SK-N-SH (cell line): ENCODE measurements at regions not wholly inside any gene's neighbourhood (a gene's known extent, or its start where the extent isn't known, plus 50 kb on each side); places are given as distances from the start of the nearest gene placed in this dataset.

Experiments used
- CTCF ChIA-PET: fragments of 300-600, 350-600 bp; formaldehyde crosslinking; extraction: SDS; loops from one replicate; lab custom pipeline; 2021; lab: Yijun Ruan, JAX
- POLR2A ChIA-PET: fragments of 350-600 bp; sonication (Branson Sonifier 250); formaldehyde crosslinking; extraction: SDS; loops from one replicate; lab custom pipeline; 2020; ENCODE audit warnings: antibody characterized with exemption, inconsistent platforms; lab: Yijun Ruan, JAX
- DNase-seq: peaks from one replicate; pipeline ENCODE4 v3.0.0; 2012
- H2AFZ ChIP-seq: fragments of 200-600 bp; sonication (generic); 2 replicates; pipeline ENCODE4 v1.8.1; 2016; ENCODE audit warnings: antibody characterized with exemption, mild to moderate bottlenecking, low read depth
- H3F3A ChIP-seq: fragments of 200-600 bp; sonication (generic); replicated peaks from 2 replicates; pipeline ENCODE3; 2016; ENCODE audit warnings: antibody characterized with exemption, mild to moderate bottlenecking; ENCODE audit not compliant: insufficient read depth
- H3K27ac ChIP-seq, 2 experiments: fragments of 200-500 bp in 1 of 2; fragments of 200-600 bp in 1 of 2; sonication (Bioruptor generic) in 1 of 2; sonication (generic), shearing (Covaris generic) in 1 of 2; 2 replicates each; pipeline versions ENCODE4 v1.5.1 to v1.6.1; 2014 to 2016; ENCODE audit warnings: low read depth in 2 of 2, inconsistent platforms in 1 of 2, low read length in 1 of 2, mild to moderate bottlenecking in 1 of 2, mixed read lengths in 1 of 2
- H3K27me3 ChIP-seq: fragments of 200-600 bp; sonication (generic), shearing (Covaris generic); 2 replicates; pipeline ENCODE4 v1.6.1; 2016; ENCODE audit warnings: mixed run types; ENCODE audit not compliant: insufficient read depth
- H3K36me3 ChIP-seq, 2 experiments: fragments of 200-500 bp in 1 of 2; fragments of 200-600 bp in 1 of 2; sonication (Bioruptor generic) in 1 of 2; sonication (generic) in 1 of 2; replicated peaks in 1 of 2; 2 replicates each; pipeline versions ENCODE3 to v1.5.1; 2014 to 2016; ENCODE audit warnings: low read length in 1 of 2, mild to moderate bottlenecking in 1 of 2; ENCODE audit not compliant: insufficient read depth in 2 of 2, control insufficient read depth in 1 of 2
- H3K4me1 ChIP-seq, 2 experiments: fragments of 200-500 bp in 1 of 2; fragments of 200-600 bp in 1 of 2; sonication (Bioruptor generic) in 1 of 2; sonication (generic), shearing (Covaris generic) in 1 of 2; 2 replicates each; pipeline versions ENCODE4 v1.5.1 to v1.6.1; 2014 to 2016; ENCODE audit warnings: low read depth in 1 of 2, low read length in 1 of 2, mixed run types in 1 of 2; ENCODE audit not compliant: insufficient read depth in 2 of 2, control insufficient read depth in 1 of 2
- H3K4me2 ChIP-seq: fragments of 200-600 bp; sonication (generic), shearing (Covaris generic); 2 replicates; pipeline ENCODE4 v1.6.1; 2017; ENCODE audit warnings: mixed run types
- H3K4me3 ChIP-seq, 2 experiments: fragments of 200-500 bp in 1 of 2; fragments of 200-600 bp in 1 of 2; sonication (Bioruptor generic) in 1 of 2; sonication (generic), shearing (Covaris generic) in 1 of 2; 2 replicates each; pipeline versions ENCODE4 v1.5.1 to v1.8.1; 2014 to 2016; ENCODE audit warnings: low read depth in 2 of 2, inconsistent platforms in 1 of 2, low read length in 1 of 2, mild to moderate bottlenecking in 1 of 2, mixed read lengths in 1 of 2, moderate library complexity in 1 of 2
- H3K79me2 ChIP-seq: fragments of 200-600 bp; sonication (generic); 2 replicates; pipeline ENCODE4 v1.8.1; 2017; ENCODE audit warnings: mild to moderate bottlenecking; ENCODE audit not compliant: insufficient read depth
- H3K9ac ChIP-seq: fragments of 200-600 bp; sonication (generic); 2 replicates; pipeline ENCODE4 v1.6.1; 2017; ENCODE audit warnings: mixed run types
- H3K9me2 ChIP-seq: fragments of 200-600 bp; sonication (generic); 2 replicates; pipeline ENCODE4 v1.6.1; 2017; ENCODE audit warnings: mixed run types
- H3K9me3 ChIP-seq: fragments of 200-600 bp; sonication (generic); 2 replicates; pipeline ENCODE4 v1.6.1; 2017; ENCODE audit warnings: mixed run types, mild to moderate bottlenecking, moderate library complexity
- H4K20me1 ChIP-seq: fragments of 200-600 bp; sonication (generic); 2 replicates; pipeline ENCODE4 v1.6.1; 2017; ENCODE audit warnings: mild to moderate bottlenecking, mixed run types; ENCODE audit not compliant: insufficient read depth
- ELF1 ChIP-seq: IDR thresholded peaks from 2 replicates; pipeline ENCODE4 v1.4.0; 2012
- EP300 ChIP-seq, 2 experiments: IDR thresholded peaks; 2 replicates each; pipeline versions ENCODE4 v1.4.0 to v1.6.1; 2012; ENCODE audit warnings: borderline replicate concordance in 1 of 2, low read depth in 1 of 2, low read length in 1 of 2
- EZH2phosphoT487 ChIP-seq: fragments of 200-600 bp; sonication (generic); IDR thresholded peaks from 2 replicates; pipeline ENCODE4 v1.6.1; 2017; ENCODE audit warnings: low read depth, mixed run types, mild to moderate bottlenecking, antibody characterized with exemption, moderate library complexity, borderline replicate concordance
- FOSL2 ChIP-seq: IDR thresholded peaks from 2 replicates; pipeline ENCODE4 v1.4.0; 2012; ENCODE audit warnings: low read depth, mild to moderate bottlenecking, moderate library complexity, borderline replicate concordance
- FOXJ3 ChIP-seq: sonication (generic); formaldehyde crosslinking; IDR thresholded peaks from 2 replicates; pipeline ENCODE4 v1.5.1; 2020; ENCODE audit warnings: mild to moderate bottlenecking, missing genetic modification reagents
- FOXM1 ChIP-seq: IDR thresholded peaks from 2 replicates; pipeline ENCODE4 v1.4.0; 2012; ENCODE audit warnings: low read depth, mild to moderate bottlenecking
- JUND ChIP-seq: IDR thresholded peaks from 2 replicates; pipeline ENCODE4 v1.4.0; 2012
- MEF2A ChIP-seq: IDR thresholded peaks from 2 replicates; pipeline ENCODE4 v1.4.0; 2012; ENCODE audit warnings: low read depth, borderline replicate concordance
- MXI1 ChIP-seq: IDR thresholded peaks from 2 replicates; pipeline ENCODE4 v1.6.1; 2012; ENCODE audit warnings: mild to moderate bottlenecking, low read depth, low read length, improper control_type of control experiment
- NRF1 ChIP-seq: IDR thresholded peaks from 2 replicates; pipeline ENCODE4 v1.6.1; 2012; ENCODE audit warnings: low read depth, mild to moderate bottlenecking, low read length
- RAD21 ChIP-seq: IDR thresholded peaks from 2 replicates; pipeline ENCODE4 v1.6.1; 2012; ENCODE audit warnings: mild to moderate bottlenecking, low read length
- RXRA ChIP-seq: IDR thresholded peaks from 2 replicates; pipeline ENCODE4 v1.4.0; 2012; ENCODE audit warnings: low read depth, mild to moderate bottlenecking, borderline replicate concordance
- SIN3A ChIP-seq: IDR thresholded peaks from 2 replicates; pipeline ENCODE4 v1.6.1; 2012; ENCODE audit warnings: low read depth, mild to moderate bottlenecking, low read length, moderate library complexity, borderline replicate concordance
- TCF12 ChIP-seq: IDR thresholded peaks from 2 replicates; pipeline ENCODE4 v1.4.0; 2012
- YY1 ChIP-seq: IDR thresholded peaks from 2 replicates; pipeline ENCODE4 v1.4.0; 2012; ENCODE audit warnings: low read depth, mild to moderate bottlenecking
- WGBS: methylation state at CpG from one replicate; pipeline ENCODE4 v1.1.6; 2017; ENCODE audit warnings: low lambda C conversion rate; 5-methylcytosine and 5-hydroxymethylcytosine counted together
- TF ChIP-seq, protein P1 (sequence below): IDR thresholded peaks from 2 replicates; pipeline ENCODE4 v1.4.0; 2012; ENCODE audit warnings: low read depth, borderline replicate concordance
- TF ChIP-seq, protein P2 (sequence below): fragments of 200-600 bp; sonication (generic); IDR thresholded peaks from 2 replicates; pipeline ENCODE4 v1.6.1; 2017; ENCODE audit warnings: antibody characterized with exemption, mild to moderate bottlenecking, moderate library complexity
- TF ChIP-seq, protein P3 (sequence below): IDR thresholded peaks from 2 replicates; pipeline ENCODE4 v1.4.0; 2012; ENCODE audit warnings: low read depth, borderline replicate concordance
- TF ChIP-seq, protein P4 (sequence below): IDR thresholded peaks from 2 replicates; pipeline ENCODE4; 2012

DNA sequence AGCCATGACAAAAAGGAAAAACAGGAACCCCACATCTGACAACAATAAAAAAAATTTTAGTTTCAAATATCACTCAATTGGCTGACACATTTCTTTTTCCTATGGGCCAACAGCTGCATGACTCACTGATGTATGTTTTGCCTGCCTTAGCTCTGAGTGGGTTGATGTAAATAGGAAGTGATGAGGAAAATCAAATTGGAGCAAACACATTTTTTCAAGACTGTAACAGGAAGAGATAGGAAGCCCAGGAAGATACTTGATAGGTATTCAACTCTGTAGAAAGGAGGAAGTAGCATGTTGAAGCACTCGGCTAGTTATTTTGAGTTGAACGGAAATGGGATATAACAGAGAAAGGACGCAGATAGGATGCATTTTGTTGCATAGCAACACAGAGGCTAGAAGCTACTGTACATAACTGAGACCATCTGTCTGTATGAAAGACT, 168.0 kb upstream of the NR5A2 start:
- H3K27ac ChIP-seq = peak overlapping the region in 1 of 2 experiments; percentile 52; a peak in 2 of 4 replicates
- 14% methylated on average over 3 of the region's 3 CpGs for WGBS
- DNase-seq = peak; percentile 20

DNA sequence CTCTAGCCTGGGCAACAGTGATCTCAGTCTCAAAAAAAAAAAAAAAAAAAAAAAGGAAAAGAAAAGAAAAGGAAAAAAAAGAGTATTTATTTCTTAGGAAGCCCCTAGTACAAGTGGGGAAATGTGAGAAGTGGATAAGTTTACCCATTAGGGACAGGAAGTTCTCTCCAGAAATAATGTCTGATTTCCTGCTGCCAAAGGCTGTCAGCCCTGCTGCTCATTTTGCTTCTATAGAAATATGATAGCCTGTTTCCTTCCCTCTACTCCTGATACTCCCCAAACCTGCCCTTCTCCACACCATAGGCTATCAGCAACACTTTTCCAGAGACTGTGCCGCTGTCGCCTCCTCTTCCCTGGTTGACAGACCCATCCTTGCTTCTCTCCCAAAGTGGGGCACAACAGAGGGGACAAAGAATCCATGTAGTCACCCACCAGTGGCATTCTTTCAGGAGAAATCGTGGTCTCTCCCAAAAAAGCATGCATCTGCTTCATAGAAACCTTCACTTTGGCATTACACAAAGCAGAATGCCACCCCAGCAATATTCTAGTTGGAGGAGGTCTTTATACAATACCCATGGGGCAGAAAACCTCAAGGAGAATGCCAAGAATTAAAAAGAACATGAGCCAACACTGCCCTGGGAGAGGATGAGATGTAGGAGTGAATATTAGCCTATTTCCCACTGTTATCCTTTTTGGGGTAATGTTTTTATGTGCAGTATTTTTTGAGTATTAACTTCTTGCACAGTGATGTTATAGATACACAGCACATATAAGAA, 166.3 kb upstream of the NR5A2 start:
- CTCF ChIA-PET = no interaction called here
- 77% methylated on average over 3 of the region's 3 CpGs for WGBS
- H3K79me2 ChIP-seq = no peaks in the 10 kb centered on the region
- TF ChIP-seq, protein P1, sequence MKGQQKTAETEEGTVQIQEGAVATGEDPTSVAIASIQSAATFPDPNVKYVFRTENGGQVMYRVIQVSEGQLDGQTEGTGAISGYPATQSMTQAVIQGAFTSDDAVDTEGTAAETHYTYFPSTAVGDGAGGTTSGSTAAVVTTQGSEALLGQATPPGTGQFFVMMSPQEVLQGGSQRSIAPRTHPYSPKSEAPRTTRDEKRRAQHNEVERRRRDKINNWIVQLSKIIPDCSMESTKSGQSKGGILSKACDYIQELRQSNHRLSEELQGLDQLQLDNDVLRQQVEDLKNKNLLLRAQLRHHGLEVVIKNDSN = no peak
- TF ChIP-seq ELF1 = no peak
- TF ChIP-seq EP300 (IDR thresholded peaks at IDR 0.05; ENCODE audit: borderline replicate concordance in 1 of 2, low read depth in 1 of 2, low read length in 1 of 2) = no peak
- no peak for TF ChIP-seq MEF2A
- TF ChIP-seq, protein P2, sequence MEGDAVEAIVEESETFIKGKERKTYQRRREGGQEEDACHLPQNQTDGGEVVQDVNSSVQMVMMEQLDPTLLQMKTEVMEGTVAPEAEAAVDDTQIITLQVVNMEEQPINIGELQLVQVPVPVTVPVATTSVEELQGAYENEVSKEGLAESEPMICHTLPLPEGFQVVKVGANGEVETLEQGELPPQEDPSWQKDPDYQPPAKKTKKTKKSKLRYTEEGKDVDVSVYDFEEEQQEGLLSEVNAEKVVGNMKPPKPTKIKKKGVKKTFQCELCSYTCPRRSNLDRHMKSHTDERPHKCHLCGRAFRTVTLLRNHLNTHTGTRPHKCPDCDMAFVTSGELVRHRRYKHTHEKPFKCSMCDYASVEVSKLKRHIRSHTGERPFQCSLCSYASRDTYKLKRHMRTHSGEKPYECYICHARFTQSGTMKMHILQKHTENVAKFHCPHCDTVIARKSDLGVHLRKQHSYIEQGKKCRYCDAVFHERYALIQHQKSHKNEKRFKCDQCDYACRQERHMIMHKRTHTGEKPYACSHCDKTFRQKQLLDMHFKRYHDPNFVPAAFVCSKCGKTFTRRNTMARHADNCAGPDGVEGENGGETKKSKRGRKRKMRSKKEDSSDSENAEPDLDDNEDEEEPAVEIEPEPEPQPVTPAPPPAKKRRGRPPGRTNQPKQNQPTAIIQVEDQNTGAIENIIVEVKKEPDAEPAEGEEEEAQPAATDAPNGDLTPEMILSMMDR = no peak
- no peak for TF ChIP-seq FOXM1
- TF ChIP-seq TCF12 = no peak
- no peak for TF ChIP-seq NRF1
- no peak for TF ChIP-seq MXI1
- no peak for TF ChIP-seq SIN3A
- no peak for TF ChIP-seq RXRA
- TF ChIP-seq, protein P3, sequence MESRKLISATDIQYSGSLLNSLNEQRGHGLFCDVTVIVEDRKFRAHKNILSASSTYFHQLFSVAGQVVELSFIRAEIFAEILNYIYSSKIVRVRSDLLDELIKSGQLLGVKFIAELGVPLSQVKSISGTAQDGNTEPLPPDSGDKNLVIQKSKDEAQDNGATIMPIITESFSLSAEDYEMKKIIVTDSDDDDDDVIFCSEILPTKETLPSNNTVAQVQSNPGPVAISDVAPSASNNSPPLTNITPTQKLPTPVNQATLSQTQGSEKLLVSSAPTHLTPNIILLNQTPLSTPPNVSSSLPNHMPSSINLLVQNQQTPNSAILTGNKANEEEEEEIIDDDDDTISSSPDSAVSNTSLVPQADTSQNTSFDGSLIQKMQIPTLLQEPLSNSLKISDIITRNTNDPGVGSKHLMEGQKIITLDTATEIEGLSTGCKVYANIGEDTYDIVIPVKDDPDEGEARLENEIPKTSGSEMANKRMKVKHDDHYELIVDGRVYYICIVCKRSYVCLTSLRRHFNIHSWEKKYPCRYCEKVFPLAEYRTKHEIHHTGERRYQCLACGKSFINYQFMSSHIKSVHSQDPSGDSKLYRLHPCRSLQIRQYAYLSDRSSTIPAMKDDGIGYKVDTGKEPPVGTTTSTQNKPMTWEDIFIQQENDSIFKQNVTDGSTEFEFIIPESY = no peak

More for the DNA sequence above, 168.0 kb upstream of the NR5A2 start:
- CTCF ChIA-PET = no interaction called here
- Histone ChIP-seq H3K9ac (no peak overlapping the region), H4K20me1 (no peaks in the 10 kb centered on the region), H3K9me3 (no peaks in the 10 kb centered on the region), H3K4me2 (no peak overlapping the region), H2AFZ (0 out of 2 replicates have a peak overlapping the region, but pooled peaks have one; percentile 78), H3K4me3 (0 out of 4 replicates have a peak overlapping the region, but pooled peaks of 1 of the 2 experiments have one; percentile 17), H3K27me3 (no peaks in the 10 kb centered on the region), H3F3A (no peaks in the 10 kb centered on the region), H3K79me2 (no peaks in the 10 kb centered on the region), H3K9me2 (no peaks in the 10 kb centered on the region), H3K4me1 (no peaks in the 10 kb centered on the region; a peak in 1 of 4 replicates), H3K36me3 (no peaks in the 10 kb centered on the region)
- POLR2A ChIA-PET = no interaction called here
- TF ChIP-seq RXRA (no peak), TCF12 (peak; percentile 70), FOXJ3 (no peak), JUND (peak; percentile 58), FOSL2 (peak; percentile 63), SIN3A (peak; percentile 58; the same call in 1 of the 2 replicates), EZH2phosphoT487 (no peak), YY1 (no peak), RAD21 (no peak)
- TF ChIP-seq, protein P2 = no peak
- TF ChIP-seq, protein P4, sequence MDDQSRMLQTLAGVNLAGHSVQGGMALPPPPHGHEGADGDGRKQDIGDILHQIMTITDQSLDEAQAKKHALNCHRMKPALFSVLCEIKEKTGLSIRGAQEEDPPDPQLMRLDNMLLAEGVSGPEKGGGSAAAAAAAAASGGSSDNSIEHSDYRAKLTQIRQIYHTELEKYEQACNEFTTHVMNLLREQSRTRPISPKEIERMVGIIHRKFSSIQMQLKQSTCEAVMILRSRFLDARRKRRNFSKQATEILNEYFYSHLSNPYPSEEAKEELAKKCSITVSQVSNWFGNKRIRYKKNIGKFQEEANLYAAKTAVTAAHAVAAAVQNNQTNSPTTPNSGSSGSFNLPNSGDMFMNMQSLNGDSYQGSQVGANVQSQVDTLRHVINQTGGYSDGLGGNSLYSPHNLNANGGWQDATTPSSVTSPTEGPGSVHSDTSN = peak; percentile 73

More for the DNA sequence above, 166.3 kb upstream of the NR5A2 start:
- H3K27ac ChIP-seq = no peak overlapping the region
- no peaks in the 10 kb centered on the region for H3K27me3 ChIP-seq
- no peaks in the 10 kb centered on the region for H3K9me3 ChIP-seq
- H3F3A ChIP-seq = no peaks in the 10 kb centered on the region
- H3K4me1 ChIP-seq = no peaks in the 10 kb centered on the region; a peak in 1 of 4 replicates
- no peaks in the 10 kb centered on the region for H3K9me2 ChIP-seq
- POLR2A ChIA-PET = no interaction called here
- no peak overlapping the region for H3K9ac ChIP-seq
- H4K20me1 ChIP-seq = no peaks in the 10 kb centered on the region
- H3K36me3 ChIP-seq = no peaks in the 10 kb centered on the region
- no peak overlapping the region for H3K4me3 ChIP-seq
- no peak for DNase-seq
- no peak overlapping the region for H2AFZ ChIP-seq
- no peak overlapping the region for H3K4me2 ChIP-seq
